Cardiac muscle cell (in vitro differentiated cells and primary cell): ENCODE measurements at regions not wholly inside any gene's neighbourhood (a gene's known extent, or its start where the extent isn't known, plus 50 kb on each side); places are given as distances from the start of the nearest gene placed in this dataset.

Source experiments
- DNase-seq, 2 donors: peaks; one replicate each; pipeline versions ENCODE4 v3.0.0 to v3.0.0-alpha.2; 2010 to 2017; ENCODE audit warnings: low read depth in 1 of 2, low spot score in 1 of 2
- H3K27ac ChIP-seq: fragments of 200-600 bp; sonication (generic); 2 replicates; pipeline ENCODE4 v1.5.1; 2016
- H3K27me3 ChIP-seq: fragments of 200-600 bp; sonication (generic); 2 replicates; pipeline ENCODE4 v1.6.0; 2016; ENCODE audit warnings: control low read depth
- H3K36me3 ChIP-seq: fragments of 200-600 bp; sonication (generic); 2 replicates; pipeline ENCODE4 v1.5.1; 2016; ENCODE audit warnings: control low read depth
- H3K4me1 ChIP-seq: fragments of 200-600 bp; sonication (generic); 2 replicates; pipeline ENCODE4 v1.8.1; 2017; ENCODE audit warnings: low read depth, mild to moderate bottlenecking, mixed run types
- H3K4me3 ChIP-seq: fragments of 200-600 bp; sonication (generic); 2 replicates; pipeline ENCODE4 v1.5.1; 2016; ENCODE audit warnings: mild to moderate bottlenecking
- H3K9me3 ChIP-seq: fragments of 200-600 bp; sonication (generic); 2 replicates; pipeline ENCODE4 v1.5.1; 2017; ENCODE audit warnings: low read depth, mild to moderate bottlenecking, control low read depth
- CTCF ChIP-seq: IDR thresholded peaks from 2 replicates; pipeline ENCODE4 v1.5.1; 2012; ENCODE audit warnings: low read depth, mild to moderate bottlenecking, low read length

- no peak overlapping the region for H3K27ac ChIP-seq
- no peak overlapping the region for H3K4me3 ChIP-seq
- no peaks in the 10 kb centered on the region for H3K9me3 ChIP-seq
- no peak for TF ChIP-seq CTCF
- H3K27me3 ChIP-seq, result no peaks in the 10 kb centered on the region
- no peaks in the 10 kb centered on the region for H3K36me3 ChIP-seq
- DNase-seq, result no peak
- no peaks in the 10 kb centered on the region for H3K4me1 ChIP-seq
Observed at GRCh38 chr18:27497246-27497645, 312.1 kb upstream of the CHST9 start.

GRCh38 chr18:27493182-27493581 lies 308.1 kb upstream of the CHST9 start:
- no peak for TF ChIP-seq CTCF
- no peak for DNase-seq
- Histone ChIP-seq H3K4me1 (no peaks in the 10 kb centered on the region), H3K27ac (no peak overlapping the region), H3K4me3 (no peak overlapping the region), H3K9me3 (no peaks in the 10 kb centered on the region), H3K36me3 (no peaks in the 10 kb centered on the region), H3K27me3 (no peaks in the 10 kb centered on the region)

- no peak for DNase-seq
- Histone ChIP-seq H3K27me3 (no peaks in the 10 kb centered on the region), H3K9me3 (no peaks in the 10 kb centered on the region), H3K27ac (no peak overlapping the region), H3K4me1 (no peaks in the 10 kb centered on the region), H3K36me3 (no peaks in the 10 kb centered on the region), H3K4me3 (no peak overlapping the region)
- TF ChIP-seq CTCF, result no peak
Observed at GRCh38 chr18:27491772-27492171, 306.7 kb upstream of the CHST9 start.

GRCh38 chr18:27483276-27483675 lies 298.2 kb upstream of the CHST9 start:
- no peak for TF ChIP-seq CTCF
- Histone ChIP-seq H3K36me3 (no peaks in the 10 kb centered on the region), H3K4me1 (no peaks in the 10 kb centered on the region), H3K9me3 (no peaks in the 10 kb centered on the region), H3K27ac (no peak overlapping the region), H3K27me3 (no peaks in the 10 kb centered on the region), H3K4me3 (no peak overlapping the region)
- no peak for DNase-seq

GRCh38 chr18:27478459-27478858 lies 293.4 kb upstream of the CHST9 start:
- Histone ChIP-seq H3K27me3 (peaks cover 3% of the 10 kb centered on the region), H3K9me3 (no peaks in the 10 kb centered on the region), H3K4me3 (no peak overlapping the region), H3K36me3 (no peaks in the 10 kb centered on the region), H3K4me1 (no peaks in the 10 kb centered on the region), H3K27ac (no peak overlapping the region)
- no peak for DNase-seq
- no peak for TF ChIP-seq CTCF

- no peaks in the 10 kb centered on the region for H3K9me3 ChIP-seq
- H3K4me3 ChIP-seq, result no peak overlapping the region
- H3K4me1 ChIP-seq, result no peaks in the 10 kb centered on the region
- H3K27me3 ChIP-seq, result peaks cover 7% of the 10 kb centered on the region
- H3K27ac ChIP-seq, result no peak overlapping the region
- H3K36me3 ChIP-seq, result no peaks in the 10 kb centered on the region
- DNase-seq, result no peak
- no peak for TF ChIP-seq CTCF
Observed at GRCh38 chr18:27473318-27473717, 288.2 kb upstream of the CHST9 start.
